ENCODE measurements at regions not wholly inside any gene's neighbourhood (a gene's known extent, or its start where the extent isn't known, plus 50 kb on each side); places are given as distances from the start of the nearest gene placed in this dataset.

DNA sequence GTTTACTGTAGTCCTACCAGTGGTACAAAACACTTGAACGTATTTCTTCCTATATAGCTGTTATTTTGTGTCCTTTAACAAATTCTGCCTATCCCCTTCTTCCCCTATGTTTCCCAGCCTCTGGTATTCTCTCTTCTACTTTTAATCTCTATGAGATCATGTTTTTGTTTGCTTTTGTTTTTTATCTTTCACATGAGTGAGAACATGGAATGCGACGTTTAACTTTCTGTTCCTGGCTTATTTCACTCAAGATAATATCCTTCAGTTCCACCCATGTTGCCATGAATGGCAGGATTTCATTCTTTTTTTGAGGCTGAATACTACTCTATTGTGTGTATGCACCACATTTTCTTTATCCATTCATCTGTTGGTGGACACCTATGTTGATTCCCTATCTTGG is 634.4 kb upstream of the WWC1 start:
- no peaks in the 10 kb centered on the region for H3K27me3 Mint-ChIP-seq
- H3K27me3 ChIP-seq (replicated peaks in 1 of 4; ENCODE audit: control extremely low read depth in 1 of 4, control insufficient read depth in 3 of 4, insufficient read depth in 4 of 4, low read length in 3 of 4): no peaks in the 10 kb centered on the region
- TF ChIP-seq, protein P1, sequence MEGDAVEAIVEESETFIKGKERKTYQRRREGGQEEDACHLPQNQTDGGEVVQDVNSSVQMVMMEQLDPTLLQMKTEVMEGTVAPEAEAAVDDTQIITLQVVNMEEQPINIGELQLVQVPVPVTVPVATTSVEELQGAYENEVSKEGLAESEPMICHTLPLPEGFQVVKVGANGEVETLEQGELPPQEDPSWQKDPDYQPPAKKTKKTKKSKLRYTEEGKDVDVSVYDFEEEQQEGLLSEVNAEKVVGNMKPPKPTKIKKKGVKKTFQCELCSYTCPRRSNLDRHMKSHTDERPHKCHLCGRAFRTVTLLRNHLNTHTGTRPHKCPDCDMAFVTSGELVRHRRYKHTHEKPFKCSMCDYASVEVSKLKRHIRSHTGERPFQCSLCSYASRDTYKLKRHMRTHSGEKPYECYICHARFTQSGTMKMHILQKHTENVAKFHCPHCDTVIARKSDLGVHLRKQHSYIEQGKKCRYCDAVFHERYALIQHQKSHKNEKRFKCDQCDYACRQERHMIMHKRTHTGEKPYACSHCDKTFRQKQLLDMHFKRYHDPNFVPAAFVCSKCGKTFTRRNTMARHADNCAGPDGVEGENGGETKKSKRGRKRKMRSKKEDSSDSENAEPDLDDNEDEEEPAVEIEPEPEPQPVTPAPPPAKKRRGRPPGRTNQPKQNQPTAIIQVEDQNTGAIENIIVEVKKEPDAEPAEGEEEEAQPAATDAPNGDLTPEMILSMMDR (IDR thresholded peaks at IDR 0.05): no peak
- no peak for TF ChIP-seq EZH2 (IDR thresholded peaks at IDR 0.05; ENCODE audit: borderline replicate concordance, insufficient read depth, low read depth, low read length, poor library complexity, severe bottlenecking)
- ATAC-seq (ENCODE audit: low read depth): no peak
- no peak overlapping the region for H2AFZ ChIP-seq (ENCODE audit: insufficient read depth, low read depth, low read length, poor library complexity, severe bottlenecking)
- no peaks in the 10 kb centered on the region for H3K79me2 ChIP-seq (ENCODE audit: control insufficient read depth, insufficient read depth, low read length)
- no peaks in the 10 kb centered on the region for H4K20me1 ChIP-seq (ENCODE audit: control insufficient read depth, insufficient read depth, low read length, poor library complexity, severe bottlenecking)
- no peaks in the 10 kb centered on the region for H3K9me3 Mint-ChIP-seq (ENCODE audit: insufficient read depth)
- no peaks in the 10 kb centered on the region for H3K36me3 ChIP-seq (replicated peaks in 1 of 2; ENCODE audit: control extremely low read depth in 1 of 2, control insufficient read depth in 1 of 2, extremely low read depth in 1 of 2, insufficient read depth in 2 of 2, low read length in 1 of 2)
- no peak overlapping the region for H3K4me3 ChIP-seq (ENCODE audit: control extremely low read depth in 1 of 5, extremely low read depth in 1 of 5, insufficient read depth in 1 of 5, low read depth in 2 of 5, low read length in 4 of 5)
- DNase-seq: no peak
- H3K9me3 ChIP-seq (ENCODE audit: control extremely low read depth in 1 of 3, control insufficient read depth in 2 of 3, insufficient read depth in 1 of 3, low read length in 2 of 3): no peaks in the 10 kb centered on the region
- ChIA-PET POLR2A (no interaction called here), CTCF (no interaction called here)
- no CpG with 5 or more reads among the region's 3 CpGs for WGBS (ENCODE audit: insufficient coverage)
- no peak overlapping the region for H3K4me3 Mint-ChIP-seq
- H3K4me1 Mint-ChIP-seq: no peaks in the 10 kb centered on the region
- H3K4me1 ChIP-seq (ENCODE audit: control insufficient read depth in 2 of 2, insufficient read depth in 2 of 2, low read length in 2 of 2): no peaks in the 10 kb centered on the region
- intact Hi-C loops (cut with micrococcal nuclease): no loop called here
- no peak overlapping the region for H3K9ac ChIP-seq (ENCODE audit: low read length)
- H3K4me2 ChIP-seq (replicated peaks; ENCODE audit: low read depth, low read length, poor library complexity, severe bottlenecking): no peak overlapping the region
- H3K27ac Mint-ChIP-seq: no peak overlapping the region
- H3K27ac ChIP-seq (ENCODE audit: low read length in 2 of 2): no peak overlapping the region

DNA sequence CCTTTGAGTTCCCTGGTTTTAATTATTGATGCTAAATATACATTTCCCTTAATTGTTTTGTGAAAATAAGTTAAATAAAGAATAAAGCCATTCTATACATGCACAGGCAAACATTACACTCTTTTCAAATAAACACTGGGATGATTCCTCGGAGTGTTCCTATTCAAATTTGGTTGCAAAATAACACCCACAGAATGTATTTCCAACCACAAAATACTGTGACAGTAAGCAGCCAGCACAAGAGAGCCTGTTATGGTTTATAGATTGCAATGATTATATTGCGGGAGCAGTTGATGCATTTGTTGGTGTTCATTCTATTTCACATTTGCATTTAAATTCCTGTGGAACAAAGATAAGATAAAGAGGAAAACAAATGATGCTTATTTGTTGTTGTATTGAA is 632.6 kb upstream of the WWC1 start:
- DNase-seq (no peak), ATAC-seq (ENCODE audit: low read depth) (no peak)
- H3K9me3 Mint-ChIP-seq (ENCODE audit: insufficient read depth): no peaks in the 10 kb centered on the region
- ChIA-PET CTCF (no interaction called here), POLR2A (no interaction called here)
- H3K27me3 ChIP-seq (replicated peaks in 1 of 4; ENCODE audit: control extremely low read depth in 1 of 4, control insufficient read depth in 3 of 4, insufficient read depth in 4 of 4, low read length in 3 of 4): no peaks in the 10 kb centered on the region
- no peak overlapping the region for H3K27ac ChIP-seq (ENCODE audit: low read length in 2 of 2)
- TF ChIP-seq, protein P1 (IDR thresholded peaks at IDR 0.05): no peak
- no peak for TF ChIP-seq EZH2 (IDR thresholded peaks at IDR 0.05; ENCODE audit: borderline replicate concordance, insufficient read depth, low read depth, low read length, poor library complexity, severe bottlenecking)
- H3K9me3 ChIP-seq (ENCODE audit: control extremely low read depth in 1 of 3, control insufficient read depth in 2 of 3, insufficient read depth in 1 of 3, low read length in 2 of 3): no peaks in the 10 kb centered on the region
- H3K27ac Mint-ChIP-seq: no peak overlapping the region
- intact Hi-C loops (cut with micrococcal nuclease): no loop called here
- H4K20me1 ChIP-seq (ENCODE audit: control insufficient read depth, insufficient read depth, low read length, poor library complexity, severe bottlenecking): no peaks in the 10 kb centered on the region
- H2AFZ ChIP-seq (ENCODE audit: insufficient read depth, low read depth, low read length, poor library complexity, severe bottlenecking): no peak overlapping the region
- no peaks in the 10 kb centered on the region for H3K79me2 ChIP-seq (ENCODE audit: control insufficient read depth, insufficient read depth, low read length)
- H3K27me3 Mint-ChIP-seq: no peaks in the 10 kb centered on the region
- H3K4me1 Mint-ChIP-seq: no peaks in the 10 kb centered on the region
- no peaks in the 10 kb centered on the region for H3K36me3 ChIP-seq (replicated peaks in 1 of 2; ENCODE audit: control extremely low read depth in 1 of 2, control insufficient read depth in 1 of 2, extremely low read depth in 1 of 2, insufficient read depth in 2 of 2, low read length in 1 of 2)
- no CpG with 5 or more reads among the region's 2 CpGs for WGBS (ENCODE audit: insufficient coverage)
- H3K4me3 ChIP-seq (ENCODE audit: control extremely low read depth in 1 of 5, extremely low read depth in 1 of 5, insufficient read depth in 1 of 5, low read depth in 2 of 5, low read length in 4 of 5): no peak overlapping the region
- no peaks in the 10 kb centered on the region for H3K4me1 ChIP-seq (ENCODE audit: control insufficient read depth in 2 of 2, insufficient read depth in 2 of 2, low read length in 2 of 2)
- no peak overlapping the region for H3K4me2 ChIP-seq (replicated peaks; ENCODE audit: low read depth, low read length, poor library complexity, severe bottlenecking)
- no peak overlapping the region for H3K4me3 Mint-ChIP-seq
- H3K9ac ChIP-seq (ENCODE audit: low read length): no peak overlapping the region
